Stimulated activated CD4-positive, alpha-beta T cell treated with anti-CD3 and anti-CD28 coated beads, Interleukin-2, amount 100 ng/mL, for 24 hours (primary cell): ENCODE measurements at regions not wholly inside any gene's neighbourhood (a gene's known extent, or its start where the extent isn't known, plus 50 kb on each side); places are given as distances from the start of the nearest gene placed in this dataset.
"Not testable (repeated sequence)": the region's sequence is repeated elsewhere in the genome, so short reads cannot be mapped to it uniquely, and the experiment has no call there.

Experiments
- DNase-seq, 2 donors: peaks; one replicate each; pipeline ENCODE4 v3.0.0-alpha.2; 2020

DNA sequence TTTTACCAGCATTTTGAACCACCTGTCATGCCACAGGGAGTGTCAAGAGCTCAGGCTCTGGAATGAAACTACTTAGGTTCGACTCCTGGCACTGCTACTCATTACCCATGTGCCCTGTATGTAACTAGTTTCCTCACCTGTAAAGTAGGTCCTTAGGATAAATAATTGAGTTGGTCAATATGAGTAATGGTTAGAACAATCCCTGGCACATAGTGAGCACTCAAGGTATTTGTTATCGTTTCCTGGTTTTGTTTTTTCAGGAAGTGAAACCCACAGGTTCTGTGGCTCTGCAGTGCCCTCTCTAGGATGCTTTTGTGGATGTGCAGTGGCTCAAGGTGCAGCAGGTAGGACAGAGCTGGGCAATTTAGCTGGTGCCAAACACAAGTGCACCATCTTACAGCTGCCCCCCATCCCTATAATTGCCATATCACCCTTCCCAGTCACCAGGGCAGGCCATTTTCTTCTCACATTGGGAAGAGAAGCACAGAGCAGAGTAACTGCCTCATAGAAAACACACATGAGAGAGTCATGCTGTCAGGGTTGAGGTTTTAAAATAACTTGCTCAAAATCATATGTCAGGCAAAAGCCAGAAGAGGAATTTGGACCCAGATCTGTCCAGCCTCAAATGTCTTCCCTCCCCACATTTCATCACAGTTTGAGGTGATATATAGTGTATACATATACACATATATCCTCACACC lies 297.5 kb downstream of the RPAP3 start:
- DNase-seq, result no peak

- no peak for DNase-seq
These were observed 298.2 kb downstream of the RPAP3 start for GRCh38 chr12:47407463-47408129.

GRCh38 chr12:47403681-47404080 lies 302.1 kb downstream of the RPAP3 start:
- no peak for DNase-seq

DNA sequence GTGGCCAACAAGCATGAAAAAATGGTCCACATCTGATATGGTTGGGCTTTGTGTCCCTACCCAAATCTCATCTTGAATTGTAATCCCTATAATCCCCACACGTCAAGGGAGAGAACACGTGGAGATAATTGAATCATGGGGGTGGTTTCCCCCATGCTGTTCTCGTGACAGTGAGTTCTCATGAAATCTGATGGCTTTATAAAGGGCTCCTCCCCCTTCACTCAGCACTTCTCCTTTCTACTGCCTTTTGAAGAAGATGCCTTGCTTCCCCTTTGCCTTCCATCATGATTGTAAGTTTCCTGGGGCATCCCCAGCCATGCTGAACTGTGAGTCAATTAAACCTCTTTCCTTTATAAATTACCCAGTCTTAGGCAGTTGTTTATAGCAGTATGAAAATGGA lies 304.6 kb downstream of the RPAP3 start:
- DNase-seq, result not testable (repeated sequence)

DNA sequence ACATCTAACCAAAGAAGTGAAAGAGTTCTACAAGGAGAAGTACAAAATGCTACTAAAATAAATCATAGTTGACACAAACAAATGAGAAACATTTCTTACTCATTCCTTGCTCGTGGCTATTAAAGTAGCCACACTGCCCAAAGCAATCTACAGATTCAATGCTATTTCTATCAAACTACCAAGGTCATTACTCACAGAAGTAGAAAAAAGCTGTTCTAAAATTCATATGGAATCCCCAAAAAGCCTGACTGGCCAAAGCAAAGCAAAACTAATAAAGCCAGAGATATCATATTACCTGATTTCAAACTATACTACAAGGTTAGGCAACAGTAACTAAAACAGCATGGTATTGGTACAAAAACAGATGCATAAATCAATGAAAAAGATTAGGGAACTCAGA lies 305.6 kb downstream of the RPAP3 start:
- no peak for DNase-seq

GRCh38 chr12:47397664-47398281 lies 308.1 kb downstream of the RPAP3 start:
- DNase-seq, result peak; percentile 37 to 47

DNA sequence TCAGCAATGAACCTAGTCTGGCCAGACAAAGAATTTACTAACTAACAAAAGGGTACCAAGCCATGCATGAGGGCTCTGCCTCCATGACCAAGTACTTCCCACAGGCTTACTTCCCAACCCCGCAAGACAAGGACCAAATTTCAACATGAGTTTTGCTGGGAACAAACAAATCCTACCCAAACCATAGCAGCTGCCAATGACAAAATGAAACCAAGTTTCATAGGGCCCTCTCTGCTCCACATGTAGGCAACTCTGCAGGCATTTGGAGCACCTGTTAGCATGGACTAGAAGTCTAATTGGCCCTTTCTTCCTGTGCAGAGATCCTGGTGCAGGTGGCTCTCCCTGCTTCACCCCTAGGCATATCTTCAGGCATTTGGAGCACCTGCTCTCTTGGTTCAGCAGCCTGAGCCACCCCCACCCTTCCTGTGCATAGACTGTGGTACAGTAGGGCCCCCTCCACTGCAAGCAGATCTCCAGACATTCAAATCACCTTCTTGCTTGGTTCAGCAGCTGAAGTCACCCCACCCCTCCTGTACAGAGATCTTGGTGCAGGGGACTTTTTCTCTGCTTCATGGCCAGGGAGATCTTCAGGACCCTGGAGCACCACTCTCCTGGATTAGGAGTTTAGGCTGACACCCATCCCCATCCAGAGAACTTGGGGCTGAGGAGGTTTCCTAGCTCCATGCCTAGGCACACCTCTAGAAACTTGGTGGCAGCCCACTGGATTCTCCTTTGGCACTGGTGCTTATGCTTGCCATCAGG lies 308.7 kb downstream of the RPAP3 start:
- DNase-seq, result peak; percentile 43 to 47

- DNase-seq, result peak; percentile 40 to 44
These were observed 311.8 kb downstream of the RPAP3 start for GRCh38 chr12:47394070-47394469.

DNA sequence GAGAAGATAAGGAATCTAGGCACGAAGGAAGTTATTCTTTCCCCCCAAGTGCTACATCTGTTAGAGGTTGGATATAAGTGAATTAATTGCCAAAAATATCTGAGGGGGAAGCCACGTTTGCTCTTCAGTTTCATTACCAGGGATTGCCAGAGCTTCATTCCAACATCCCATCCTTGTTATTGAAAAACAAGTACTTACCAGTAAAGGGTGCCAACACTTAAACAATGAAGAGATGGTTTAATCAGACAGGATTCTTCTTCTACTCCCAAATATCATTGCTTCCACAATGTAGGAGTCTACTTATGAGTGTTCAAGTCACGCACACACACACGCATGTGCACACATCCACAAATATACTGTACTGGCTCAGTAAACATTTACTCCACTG lies 312.4 kb downstream of the RPAP3 start:
- DNase-seq, result no peak

GRCh38 chr12:47391566-47391965 lies 311.8 kb upstream of the AMIGO2 start:
- peak; percentile 62 to 63 for DNase-seq

GRCh38 chr12:47388712-47389111 lies 309.0 kb upstream of the AMIGO2 start:
- no peak for DNase-seq

GRCh38 chr12:47387994-47388393 lies 308.2 kb upstream of the AMIGO2 start:
- no peak for DNase-seq

GRCh38 chr12:47385653-47386052 lies 305.9 kb upstream of the AMIGO2 start:
- DNase-seq, result no peak

DNA sequence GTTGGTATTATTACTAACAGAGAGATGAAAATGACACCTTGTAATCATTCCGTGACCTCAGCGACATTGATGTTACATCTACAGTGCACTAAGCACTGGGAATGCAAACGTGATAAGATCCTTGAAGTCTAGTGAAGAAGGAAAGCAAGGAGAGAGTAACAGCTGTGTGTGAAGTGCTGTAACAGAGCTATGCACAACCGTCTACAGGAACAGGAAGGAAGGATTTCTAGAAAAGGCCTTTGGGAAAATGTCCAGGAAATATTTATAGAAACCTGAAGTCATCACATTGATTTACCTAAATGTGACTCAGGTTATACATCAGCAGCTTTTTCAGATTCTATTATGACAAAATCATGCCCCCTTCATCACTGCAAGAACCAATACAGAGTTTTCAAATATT lies 304.2 kb upstream of the AMIGO2 start:
- no peak for DNase-seq

- no peak for DNase-seq
These were observed 302.5 kb upstream of the AMIGO2 start for GRCh38 chr12:47382305-47382704.

DNA sequence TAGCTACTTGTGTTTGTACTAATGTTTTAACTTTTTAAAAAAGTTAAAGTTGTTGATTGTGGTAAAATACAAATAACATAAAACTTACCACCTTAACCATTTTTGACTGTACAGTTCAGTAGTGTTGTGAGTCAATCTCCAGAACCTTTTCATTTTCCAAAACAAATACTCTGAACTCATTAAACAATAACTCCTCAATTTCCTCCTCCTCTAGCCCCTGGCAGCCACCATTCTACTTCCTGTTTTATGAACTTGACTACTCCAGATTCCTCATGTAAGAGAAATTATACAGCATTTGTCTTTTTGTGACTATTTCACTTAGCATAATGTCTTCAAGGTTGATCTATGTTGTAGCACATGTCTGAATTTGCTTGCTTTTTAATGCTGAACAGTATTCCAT lies 299.1 kb upstream of the AMIGO2 start:
- no peak for DNase-seq

GRCh38 chr12:47378222-47378582 lies 298.4 kb upstream of the AMIGO2 start:
- no peak for DNase-seq

GRCh38 chr12:47377414-47378221 lies 297.9 kb upstream of the AMIGO2 start:
- no peak for DNase-seq

GRCh38 chr12:47376927-47377326 lies 297.2 kb upstream of the AMIGO2 start:
- no peak for DNase-seq

GRCh38 chr12:47373554-47374150 lies 293.9 kb upstream of the AMIGO2 start:
- DNase-seq, result no peak

GRCh38 chr12:47370421-47370820 lies 290.7 kb upstream of the AMIGO2 start:
- no peak for DNase-seq

GRCh38 chr12:47369085-47369484 lies 289.3 kb upstream of the AMIGO2 start:
- no peak for DNase-seq
